PFSK-1 (cell line): ENCODE measurements at regions not wholly inside any gene's neighbourhood (a gene's known extent, or its start where the extent isn't known, plus 50 kb on each side); places are given as distances from the start of the nearest gene placed in this dataset.

ENCODE experiments used
- SIN3A ChIP-seq: IDR thresholded peaks from 2 replicates; pipeline ENCODE4 v1.6.1; 2012; ENCODE audit warnings: mild to moderate bottlenecking, low read length, moderate library complexity, borderline replicate concordance; ENCODE audit not compliant: insufficient read depth
- TAF1 ChIP-seq: IDR thresholded peaks from 2 replicates; pipeline ENCODE4 v1.6.1; 2012; ENCODE audit warnings: low read length, control low read depth, borderline replicate concordance; ENCODE audit not compliant: insufficient read depth

- TF ChIP-seq SIN3A: no peak
- no peak for TF ChIP-seq TAF1
Measured at GRCh38 chr3:162142511-162142910, 645.9 kb downstream of the OTOL1 start.
